ENCODE measurements at regions not wholly inside any gene's neighbourhood (a gene's known extent, or its start where the extent isn't known, plus 50 kb on each side); places are given as distances from the start of the nearest gene placed in this dataset.

GRCh38 chr13:48163061-48163460 lies 68.2 kb upstream of the MED4 start:
- no peaks in the 10 kb centered on the region for H3K27me3 ChIP-seq (ENCODE audit: control insufficient read depth, insufficient read depth, low read length)
- DNase-seq (no peak), FAIRE-seq (peak; percentile 3)
- no peaks in the 10 kb centered on the region for H3K9me3 ChIP-seq (ENCODE audit: control insufficient read depth in 2 of 3, insufficient read depth in 1 of 3, low read length in 3 of 3)
- H3K4me1 ChIP-seq (ENCODE audit: control insufficient read depth in 2 of 3, insufficient read depth in 2 of 3, low read depth in 1 of 3, low read length in 3 of 3), result peaks cover 0 to 36% (median 3%) of the 10 kb centered on the region in 3 donors
- H3K27ac ChIP-seq (ENCODE audit: low read depth in 2 of 2, low read length in 2 of 2), result no peak overlapping the region
- intact Hi-C loops (cut with DNase I), result no loop called here
- H3K36me3 ChIP-seq (ENCODE audit: control insufficient read depth in 2 of 3, insufficient read depth in 3 of 3, low read length in 3 of 3), result no peaks in the 10 kb centered on the region
- H3K4me3 ChIP-seq (ENCODE audit: low read length in 3 of 3), result no peak overlapping the region
- TF ChIP-seq CTCF (IDR thresholded peaks at IDR 0.05; ENCODE audit: borderline replicate concordance, extremely low read depth, insufficient read depth), result no peak
- no peak overlapping the region for H3K9ac ChIP-seq (ENCODE audit: low read length in 3 of 3)

- Histone ChIP-seq H3K9ac (ENCODE audit: low read length in 3 of 3) (no peak overlapping the region), H3K4me3 (ENCODE audit: low read length in 3 of 3) (no peak overlapping the region), H3K27ac (ENCODE audit: low read depth in 2 of 2, low read length in 2 of 2) (no peak overlapping the region), H3K4me1 (ENCODE audit: control insufficient read depth in 2 of 3, insufficient read depth in 2 of 3, low read depth in 1 of 3, low read length in 3 of 3) (peaks cover 0 to 32% (median 3%) of the 10 kb centered on the region in 3 donors), H3K36me3 (ENCODE audit: control insufficient read depth in 2 of 3, insufficient read depth in 3 of 3, low read length in 3 of 3) (no peaks in the 10 kb centered on the region), H3K9me3 (ENCODE audit: control insufficient read depth in 2 of 3, insufficient read depth in 1 of 3, low read length in 3 of 3) (no peaks in the 10 kb centered on the region), H3K27me3 (ENCODE audit: control insufficient read depth, insufficient read depth, low read length) (no peaks in the 10 kb centered on the region)
- DNase-seq, result no peak
- no peak for FAIRE-seq
- intact Hi-C loops (cut with DNase I), result no loop called here
- no peak for TF ChIP-seq CTCF (IDR thresholded peaks at IDR 0.05; ENCODE audit: borderline replicate concordance, extremely low read depth, insufficient read depth)
Measured at GRCh38 chr13:48162217-48162616, 67.3 kb upstream of the MED4 start.

GRCh38 chr13:48161530-48162179 lies 66.8 kb upstream of the MED4 start:
- no peak for TF ChIP-seq CTCF (IDR thresholded peaks at IDR 0.05; ENCODE audit: borderline replicate concordance, extremely low read depth, insufficient read depth)
- no peaks in the 10 kb centered on the region for H3K9me3 ChIP-seq (ENCODE audit: control insufficient read depth in 2 of 3, insufficient read depth in 1 of 3, low read length in 3 of 3)
- peaks cover 0 to 31% (median 3%) of the 10 kb centered on the region in 3 donors for H3K4me1 ChIP-seq (ENCODE audit: control insufficient read depth in 2 of 3, insufficient read depth in 2 of 3, low read depth in 1 of 3, low read length in 3 of 3)
- no peak overlapping the region for H3K4me3 ChIP-seq (ENCODE audit: low read length in 3 of 3)
- DNase-seq (no peak), FAIRE-seq (no peak)
- no peaks in the 10 kb centered on the region for H3K36me3 ChIP-seq (ENCODE audit: control insufficient read depth in 2 of 3, insufficient read depth in 3 of 3, low read length in 3 of 3)
- intact Hi-C loops (cut with DNase I), result no loop called here
- peak overlapping the region in 1 of 2 donors; percentile 9 for H3K27ac ChIP-seq (ENCODE audit: low read depth in 2 of 2, low read length in 2 of 2)
- no peak overlapping the region for H3K9ac ChIP-seq (ENCODE audit: low read length in 3 of 3)
- H3K27me3 ChIP-seq (ENCODE audit: control insufficient read depth, insufficient read depth, low read length), result no peaks in the 10 kb centered on the region
